Caco-2 (cell line): ENCODE measurements at regions not wholly inside any gene's neighbourhood (a gene's known extent, or its start where the extent isn't known, plus 50 kb on each side); places are given as distances from the start of the nearest gene placed in this dataset.

ENCODE experiments used
- BruUV-seq: library from RNA; stranded (reverse); fragments of 400-500 nt; replicated peaks from 2 replicates; lab custom pipeline; 2021; lab: Mats Ljungman, UMichigan
- CTCF ChIA-PET: fragments of 300-600 bp; sonication (Branson Sonifier 250); formaldehyde crosslinking; loops from one replicate; lab custom pipeline; 2022; ENCODE audit warnings: antibody characterized with exemption; lab: Charles Lee
- POLR2A ChIA-PET: fragments of 300-600 bp; sonication (Branson Sonifier 250); formaldehyde crosslinking; loops from one replicate; lab custom pipeline; 2022; ENCODE audit warnings: antibody characterized with exemption; lab: Charles Lee
- DNase-seq, 2 experiments: peaks; one replicate each; pipeline versions ENCODE4 v3.0.0 to v3.0.0-alpha.2; 2020 to 2022
- H3K27me3 ChIP-seq: replicated peaks from 2 replicates; pipeline ENCODE4 v1.6.0; 2011; ENCODE audit warnings: low read length; ENCODE audit not compliant: control insufficient read depth, insufficient read depth
- H3K36me3 ChIP-seq: 2 replicates; pipeline ENCODE4 v1.5.1; 2011; ENCODE audit warnings: low read length; ENCODE audit not compliant: control insufficient read depth, insufficient read depth
- H3K4me1 ChIP-seq: fragments of 250-450 bp; sonication (Bioruptor Pico); 2 replicates; pipeline ENCODE4 v1.5.1; 2020; ENCODE audit warnings: mild to moderate bottlenecking
- H3K4me3 ChIP-seq: 2 replicates; pipeline ENCODE4 v1.5.1; 2011; ENCODE audit warnings: low read depth, mild to moderate bottlenecking, control low read depth, low read length
- H3K9me3 ChIP-seq: fragments of 250-450 bp; sonication (Bioruptor Pico); 2 replicates; pipeline ENCODE4 v1.5.1; 2020; ENCODE audit warnings: mild to moderate bottlenecking, moderate library complexity
- H3K27ac Mint-ChIP-seq: one replicate; pipeline ENCODE4 v1.8.0; 2022; ENCODE audit warnings: mixed read lengths; ENCODE audit not compliant: unreplicated experiment
- H3K27me3 Mint-ChIP-seq: one replicate; pipeline ENCODE4 v1.8.0; 2022; ENCODE audit warnings: mixed read lengths; ENCODE audit not compliant: insufficient read depth, unreplicated experiment
- H3K36me3 Mint-ChIP-seq: one replicate; pipeline ENCODE4 v1.8.0; 2022; ENCODE audit warnings: mild to moderate bottlenecking, mixed read lengths; ENCODE audit not compliant: insufficient read depth, unreplicated experiment
- H3K4me1 Mint-ChIP-seq: one replicate; pipeline ENCODE4 v1.8.0; 2022; ENCODE audit warnings: low read depth, mixed read lengths; ENCODE audit not compliant: unreplicated experiment
- H3K4me3 Mint-ChIP-seq: one replicate; pipeline ENCODE4 v1.8.0; 2022; ENCODE audit warnings: mild to moderate bottlenecking, moderate library complexity, mixed read lengths; ENCODE audit not compliant: unreplicated experiment
- H3K9me3 Mint-ChIP-seq: one replicate; pipeline ENCODE4 v1.8.0; 2022; ENCODE audit warnings: mixed read lengths; ENCODE audit not compliant: unreplicated experiment
- CTCF ChIP-seq, 2 experiments: fragments of 200-600 bp in 1 of 2; IDR thresholded peaks; 1 replicate in 1 of 2; 2 replicates in 1 of 2; pipeline versions ENCODE4 v1.5.1 to v1.8.0; 2011 to 2022; ENCODE audit warnings: antibody characterized with exemption in 1 of 2, control low read depth in 1 of 2, inconsistent platforms in 1 of 2, low read depth in 1 of 2, low read length in 1 of 2, mild to moderate bottlenecking in 1 of 2, moderate library complexity in 1 of 2; ENCODE audit not compliant: insufficient read depth in 1 of 2, severe bottlenecking in 1 of 2, unreplicated experiment in 1 of 2
- intact Hi-C: fragments of 100-400 bp; cut with micrococcal nuclease; formaldehyde crosslinking; loops from one replicate; pipeline ENCODE4 v1.10.0; 2022; ENCODE audit not compliant: unreplicated experiment

DNA sequence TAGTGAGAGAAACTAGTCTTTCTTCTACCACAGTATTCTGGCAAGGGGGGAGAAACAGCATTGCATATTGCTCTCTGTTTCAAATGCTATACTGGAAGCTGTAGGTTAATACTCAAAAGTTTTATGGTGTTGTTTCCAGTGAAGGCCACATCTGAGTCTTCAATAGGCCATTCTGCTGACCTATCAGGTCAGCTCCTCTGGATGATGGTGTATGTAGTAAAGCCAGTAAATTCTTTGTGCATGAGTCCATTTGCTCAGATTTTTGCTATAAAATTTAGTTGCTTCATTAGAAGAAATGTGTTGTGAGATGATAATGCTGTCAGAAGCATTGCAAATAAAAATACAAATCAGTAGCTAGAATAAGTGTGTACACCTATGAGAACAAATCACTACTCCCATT, 64.9 kb upstream of the RBMS3 start:
- Histone ChIP-seq H3K36me3 (no peaks in the 10 kb centered on the region), H3K9me3 (no peaks in the 10 kb centered on the region), H3K4me3 (no peak overlapping the region), H3K27me3 (no peaks in the 10 kb centered on the region), H3K4me1 (no peaks in the 10 kb centered on the region)
- no peak for DNase-seq
- Mint-ChIP-seq H3K4me1 (no peaks in the 10 kb centered on the region), H3K9me3 (peaks cover 6% of the 10 kb centered on the region), H3K36me3 (no peaks in the 10 kb centered on the region), H3K4me3 (no peak overlapping the region), H3K27ac (no peak overlapping the region), H3K27me3 (no peaks in the 10 kb centered on the region)
- ChIA-PET POLR2A (no interaction called here), CTCF (no interaction called here)
- no TSS peak for BruUV-seq
- intact Hi-C loops: no loop called here
- no peak for TF ChIP-seq CTCF (IDR thresholded peaks at IDR 0.05; ENCODE audit: insufficient read depth in 1 of 2, low read depth in 1 of 2, low read length in 1 of 2, severe bottlenecking in 1 of 2, unreplicated experiment in 1 of 2)

GRCh38 chr3:29226706-29227105, 54.2 kb upstream of the RBMS3 start:
- H3K27me3 Mint-ChIP-seq: no peaks in the 10 kb centered on the region
- H3K9me3 Mint-ChIP-seq: peaks cover 13% of the 10 kb centered on the region
- POLR2A ChIA-PET: no interaction called here

GRCh38 chr3:29227307-29227706, 53.6 kb upstream of the RBMS3 start:
- TF ChIP-seq CTCF (IDR thresholded peaks at IDR 0.05; ENCODE audit: insufficient read depth in 1 of 2, low read depth in 1 of 2, low read length in 1 of 2, severe bottlenecking in 1 of 2, unreplicated experiment in 1 of 2): no peak
- no peaks in the 10 kb centered on the region for H3K36me3 Mint-ChIP-seq

More at GRCh38 chr3:29226706-29227105, 54.2 kb upstream of the RBMS3 start:
- no peaks in the 10 kb centered on the region for H3K36me3 Mint-ChIP-seq
- Histone ChIP-seq H3K4me1 (no peaks in the 10 kb centered on the region), H3K9me3 (no peaks in the 10 kb centered on the region), H3K4me3 (no peak overlapping the region), H3K36me3 (no peaks in the 10 kb centered on the region), H3K27me3 (no peaks in the 10 kb centered on the region)
- no peak overlapping the region for H3K27ac Mint-ChIP-seq
- no peak for TF ChIP-seq CTCF (IDR thresholded peaks at IDR 0.05; ENCODE audit: insufficient read depth in 1 of 2, low read depth in 1 of 2, low read length in 1 of 2, severe bottlenecking in 1 of 2, unreplicated experiment in 1 of 2)
- H3K4me1 Mint-ChIP-seq: peaks cover 16% of the 10 kb centered on the region
- intact Hi-C loops: no loop called here
- BruUV-seq: no TSS peak
- CTCF ChIA-PET: no interaction called here
- DNase-seq: no peak
- no peak overlapping the region for H3K4me3 Mint-ChIP-seq

More at GRCh38 chr3:29227307-29227706, 53.6 kb upstream of the RBMS3 start:
- Mint-ChIP-seq H3K27ac (no peak overlapping the region), H3K27me3 (no peaks in the 10 kb centered on the region), H3K9me3 (peaks cover 13% of the 10 kb centered on the region), H3K4me3 (no peak overlapping the region), H3K4me1 (peaks cover 16% of the 10 kb centered on the region)
- intact Hi-C loops: no loop called here
- no peaks in the 10 kb centered on the region for H3K36me3 ChIP-seq
- H3K27me3 ChIP-seq: no peaks in the 10 kb centered on the region
- BruUV-seq: no TSS peak
- H3K9me3 ChIP-seq: no peaks in the 10 kb centered on the region
- DNase-seq: no peak
- CTCF ChIA-PET: no interaction called here
- H3K4me3 ChIP-seq: no peak overlapping the region
- H3K4me1 ChIP-seq: no peaks in the 10 kb centered on the region
- POLR2A ChIA-PET: no interaction called here
